HG03469 (cell line): ENCODE measurements at regions not wholly inside any gene's neighbourhood (a gene's known extent, or its start where the extent isn't known, plus 50 kb on each side); places are given as distances from the start of the nearest gene placed in this dataset.

Source experiments
- ATAC-seq: cut with Tn5 transposase; IDR thresholded peaks from one replicate; pipeline ENCODE4 v1.9.1; 2021; ENCODE audit warnings: mild to moderate bottlenecking, moderate library complexity, moderate number of reproducible peaks; ENCODE audit not compliant: unreplicated experiment

- peak; percentile 49 for ATAC-seq
Measured at GRCh38 chr4:176002007-176002613, 63.5 kb upstream of the WDR17 start.

- ATAC-seq: no peak
Measured at GRCh38 chr4:176005766-176006165, 59.9 kb upstream of the WDR17 start.

GRCh38 chr4:176009254-176009653 lies 56.4 kb upstream of the WDR17 start:
- no peak for ATAC-seq

- ATAC-seq: no peak
Measured at GRCh38 chr4:176011529-176011928, 54.1 kb upstream of the WDR17 start.

GRCh38 chr4:176013476-176014247 lies 52.0 kb upstream of the WDR17 start:
- peak; percentile 94 for ATAC-seq

GRCh38 chr4:176014583-176015108 lies 51.0 kb upstream of the WDR17 start:
- ATAC-seq: no peak
